GDM1 (cell line): ENCODE measurements at regions not wholly inside any gene's neighbourhood (a gene's known extent, or its start where the extent isn't known, plus 50 kb on each side); places are given as distances from the start of the nearest gene placed in this dataset.
"Not testable (repeated sequence)": the region's sequence is repeated elsewhere in the genome, so short reads cannot be mapped to it uniquely, and the experiment has no call there.

ENCODE experiments used
- DNase-seq: peaks from one replicate; lab custom pipeline; 2025; lab: John Stamatoyannopoulos, UW

- DNase-seq = no peak
These were observed 139.8 kb upstream of the GK2 start for GRCh38 chr4:79547851-79548250.

GRCh38 chr4:79545292-79545691, 137.3 kb upstream of the GK2 start:
- DNase-seq = not testable (repeated sequence)

GRCh38 chr4:79540143-79540542, 132.1 kb upstream of the GK2 start:
- DNase-seq = no peak

GRCh38 chr4:79535516-79535915, 127.5 kb upstream of the GK2 start:
- no peak for DNase-seq

GRCh38 chr4:79528241-79528706, 120.2 kb upstream of the GK2 start:
- no peak for DNase-seq

GRCh38 chr4:79526641-79527565, 118.9 kb upstream of the GK2 start:
- no peak for DNase-seq

GRCh38 chr4:79516114-79516513, 108.1 kb upstream of the GK2 start:
- no peak for DNase-seq

- no peak for DNase-seq
These were observed 106.7 kb upstream of the GK2 start for GRCh38 chr4:79514621-79515329.

- no peak for DNase-seq
These were observed 105.5 kb upstream of the GK2 start for GRCh38 chr4:79513576-79513975.

- no peak for DNase-seq
These were observed 104.3 kb upstream of the GK2 start for GRCh38 chr4:79512363-79512762.

GRCh38 chr4:79502081-79502480, 94.1 kb upstream of the GK2 start:
- peak; percentile 17 for DNase-seq

GRCh38 chr4:79498282-79498681, 90.3 kb upstream of the GK2 start:
- DNase-seq = no peak

- DNase-seq = no peak
These were observed 89.0 kb upstream of the GK2 start for GRCh38 chr4:79497001-79497400.

GRCh38 chr4:79495447-79495846, 87.4 kb upstream of the GK2 start:
- no peak for DNase-seq

GRCh38 chr4:79492148-79492547, 84.1 kb upstream of the GK2 start:
- no peak for DNase-seq

GRCh38 chr4:79489506-79489905, 81.5 kb upstream of the GK2 start:
- DNase-seq = no peak

GRCh38 chr4:79476196-79476595, 68.2 kb upstream of the GK2 start:
- no peak for DNase-seq

GRCh38 chr4:79473439-79473724, 65.4 kb upstream of the GK2 start:
- DNase-seq = no peak

GRCh38 chr4:79472693-79473438, 64.8 kb upstream of the GK2 start:
- no peak for DNase-seq

GRCh38 chr4:79472036-79472435, 64.0 kb upstream of the GK2 start:
- DNase-seq = no peak

GRCh38 chr4:79471309-79471708, 63.3 kb upstream of the GK2 start:
- no peak for DNase-seq

- no peak for DNase-seq
These were observed 59.4 kb upstream of the GK2 start for GRCh38 chr4:79467246-79467932.
